G401 (cell line): ENCODE measurements at regions not wholly inside any gene's neighbourhood (a gene's known extent, or its start where the extent isn't known, plus 50 kb on each side); places are given as distances from the start of the nearest gene placed in this dataset.
"Not testable (repeated sequence)": the region's sequence is repeated elsewhere in the genome, so short reads cannot be mapped to it uniquely, and the experiment has no call there.

ENCODE experiments used
- DNase-seq: peaks from one replicate; pipeline ENCODE4 v3.0.0-alpha.2; 2015; ENCODE audit warnings: low spot score
- in situ Hi-C: cut with HindIII; loops from 2 replicates; pipeline ENCODE4 v1.10.0; 2016; ENCODE audit warnings: low sequenced_read_pairs, mixed read lengths

- no peak for DNase-seq
- in situ Hi-C loops = no loop called here
Measured at GRCh38 chr11:130652671-130653335, 204.4 kb downstream of the ADAMTS15 start.

GRCh38 chr11:130653838-130654636, 205.6 kb downstream of the ADAMTS15 start:
- peak; percentile 96 for DNase-seq
- in situ Hi-C loops = no loop called here

- DNase-seq = no peak
- in situ Hi-C loops = no loop called here
Measured at GRCh38 chr11:130655300-130655699, 206.9 kb downstream of the ADAMTS15 start.

- in situ Hi-C loops = no loop called here
- DNase-seq = no peak
Measured at GRCh38 chr11:130666781-130667251, 218.4 kb downstream of the ADAMTS15 start.

GRCh38 chr11:130668751-130669150, 220.3 kb downstream of the ADAMTS15 start:
- no peak for DNase-seq
- in situ Hi-C loops = no loop called here

GRCh38 chr11:130670200-130670599, 221.8 kb downstream of the ADAMTS15 start:
- in situ Hi-C loops = no loop called here
- DNase-seq = no peak

GRCh38 chr11:130671801-130672700, 223.6 kb downstream of the ADAMTS15 start:
- peak; percentile 52 for DNase-seq
- in situ Hi-C loops = no loop called here

- no peak for DNase-seq
- in situ Hi-C loops = no loop called here
Measured at GRCh38 chr11:130672911-130673310, 224.5 kb downstream of the ADAMTS15 start.

- no peak for DNase-seq
- in situ Hi-C loops = no loop called here
Measured at GRCh38 chr11:130673698-130674097, 225.3 kb downstream of the ADAMTS15 start.

- no peak for DNase-seq
- in situ Hi-C loops = no loop called here
Measured at GRCh38 chr11:130674686-130675308, 226.4 kb downstream of the ADAMTS15 start.

- DNase-seq = no peak
- in situ Hi-C loops = no loop called here
Measured at GRCh38 chr11:130675371-130675821, 227.0 kb downstream of the ADAMTS15 start.

GRCh38 chr11:130675917-130676316, 227.5 kb downstream of the ADAMTS15 start:
- in situ Hi-C loops = no loop called here
- DNase-seq = no peak

- in situ Hi-C loops = no loop called here
- no peak for DNase-seq
Measured at GRCh38 chr11:130677486-130678153, 229.2 kb downstream of the ADAMTS15 start.

- in situ Hi-C loops = no loop called here
- no peak for DNase-seq
Measured at GRCh38 chr11:130679247-130679646, 230.8 kb downstream of the ADAMTS15 start.

GRCh38 chr11:130682471-130682870, 233.8 kb downstream of the SNX19 start:
- in situ Hi-C loops, DNase-seq: not testable (repeated sequence)

- in situ Hi-C loops = no loop called here
- no peak for DNase-seq
Measured at GRCh38 chr11:130689222-130689908, 226.9 kb downstream of the SNX19 start.

- in situ Hi-C loops = no loop called here
- DNase-seq = no peak
Measured at GRCh38 chr11:130691581-130691980, 224.7 kb downstream of the SNX19 start.

GRCh38 chr11:130692220-130692619, 224.1 kb downstream of the SNX19 start:
- in situ Hi-C loops = no loop called here
- no peak for DNase-seq
